Fibroblast of lung (primary cell): ENCODE measurements at regions not wholly inside any gene's neighbourhood (a gene's known extent, or its start where the extent isn't known, plus 50 kb on each side); places are given as distances from the start of the nearest gene placed in this dataset.

Experiments used
- DNase-seq, 2 donors: peaks; one replicate each; pipeline versions ENCODE4 v3.0.0 to v3.0.0-alpha.2; 2010; ENCODE audit warnings: low read depth in 2 of 2
- H2AFZ ChIP-seq: 2 replicates; pipeline ENCODE4 v1.5.1; 2012; ENCODE audit warnings: low read length, control low read depth, inconsistent platforms
- H3K27ac ChIP-seq: 2 replicates; pipeline ENCODE4 v1.5.1; 2011; ENCODE audit warnings: low read length, control low read depth; ENCODE audit not compliant: insufficient read depth
- H3K27me3 ChIP-seq: 2 replicates; pipeline ENCODE4 v1.5.1; 2011; ENCODE audit warnings: mild to moderate bottlenecking, low read length; ENCODE audit not compliant: control insufficient read depth, insufficient read depth
- H3K36me3 ChIP-seq: 2 replicates; pipeline ENCODE4 v1.5.1; 2011; ENCODE audit warnings: low read length; ENCODE audit not compliant: control insufficient read depth, insufficient read depth
- H3K4me1 ChIP-seq: 2 replicates; pipeline ENCODE4 v1.5.1; 2011; ENCODE audit warnings: low read length; ENCODE audit not compliant: control insufficient read depth, insufficient read depth; ENCODE audit errors: extremely low read depth
- H3K4me2 ChIP-seq: 2 replicates; pipeline ENCODE4 v1.5.1; 2011; ENCODE audit warnings: low read length, control low read depth; ENCODE audit not compliant: insufficient read depth; ENCODE audit errors: extremely low read depth
- H3K4me3 ChIP-seq, 4 experiments: fragments of 200-600 bp in 1 of 4; sonication (generic) in 1 of 4; replicated peaks in 1 of 4; 2 replicates each; pipeline ENCODE4 v1.5.1; 2011 to 2016; ENCODE audit warnings: low read length in 4 of 4, low read depth in 3 of 4, mild to moderate bottlenecking in 3 of 4, control low read depth in 2 of 4, inconsistent platforms in 1 of 4, mixed read lengths in 1 of 4; ENCODE audit not compliant: insufficient read depth in 1 of 4; ENCODE audit errors: control extremely low read depth in 1 of 4
- H3K79me2 ChIP-seq: 2 replicates; pipeline ENCODE4 v1.5.1; 2012; ENCODE audit warnings: mild to moderate bottlenecking, low read length, inconsistent platforms; ENCODE audit not compliant: control insufficient read depth, insufficient read depth
- H3K9ac ChIP-seq: 2 replicates; pipeline ENCODE4 v1.5.1; 2011; ENCODE audit warnings: mild to moderate bottlenecking, low read length, control low read depth; ENCODE audit not compliant: insufficient read depth
- H3K9me3 ChIP-seq: 2 replicates; pipeline ENCODE4 v1.5.1; 2012; ENCODE audit warnings: low read depth, low read length; ENCODE audit not compliant: control insufficient read depth, insufficient read depth
- H4K20me1 ChIP-seq: 2 replicates; pipeline ENCODE4 v1.5.1; 2011; ENCODE audit warnings: low read length; ENCODE audit not compliant: control insufficient read depth, insufficient read depth; ENCODE audit errors: extremely low read depth
- CTCF ChIP-seq, 2 donors: IDR thresholded peaks in 1 of 2; conservative IDR thresholded peaks in 1 of 2; 1 replicate in 1 of 2; 2 replicates in 1 of 2; pipeline ENCODE4 v1.5.1; 2011 to 2012; ENCODE audit warnings: low read length in 2 of 2, control low read depth in 1 of 2, inconsistent platforms in 1 of 2, low read depth in 1 of 2, mild to moderate bottlenecking in 1 of 2
- EZH2 ChIP-seq: IDR thresholded peaks from 2 replicates; pipeline ENCODE4 v1.5.1; 2012; ENCODE audit warnings: low read length, control low read depth, mild to moderate bottlenecking; ENCODE audit errors: missing control alignments

DNA sequence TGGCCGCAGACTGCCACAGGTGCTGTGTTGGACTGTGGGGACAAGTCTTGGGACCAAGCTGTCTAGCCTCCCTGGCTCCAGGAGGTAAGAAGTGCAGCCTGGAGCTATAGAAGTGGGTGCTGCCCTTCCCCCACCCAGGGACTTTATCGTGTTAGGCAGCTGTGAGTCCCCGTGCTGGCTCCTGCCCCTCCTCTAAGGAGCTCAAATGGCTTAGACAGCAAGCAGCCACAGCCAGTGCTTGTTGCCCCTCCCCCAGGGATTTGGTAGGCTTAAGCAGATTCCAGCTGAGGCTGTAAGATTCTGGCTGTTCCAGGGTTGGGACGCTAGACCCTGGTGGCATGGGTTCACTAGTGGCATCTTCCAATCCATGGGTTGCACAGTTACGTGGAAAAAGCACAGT, 979.4 kb upstream of the PCDH10 start:
- Histone ChIP-seq H3K36me3 (no peaks in the 10 kb centered on the region), H3K9ac (no peak overlapping the region), H3K4me3 (no peak overlapping the region), H3K4me2 (no peak overlapping the region), H3K27me3 (no peaks in the 10 kb centered on the region), H3K4me1 (no peaks in the 10 kb centered on the region), H3K9me3 (no peaks in the 10 kb centered on the region), H2AFZ (no peak overlapping the region), H4K20me1 (no peaks in the 10 kb centered on the region), H3K79me2 (no peaks in the 10 kb centered on the region), H3K27ac (no peak overlapping the region)
- no peak for DNase-seq
- TF ChIP-seq EZH2 = no peak
- no peak for TF ChIP-seq CTCF (conservative IDR thresholded peaks at IDR 0.05 in 1 of 2, IDR thresholded peaks at IDR 0.05 in 1 of 2; ENCODE audit: low read depth in 1 of 2, low read length in 2 of 2)

DNA sequence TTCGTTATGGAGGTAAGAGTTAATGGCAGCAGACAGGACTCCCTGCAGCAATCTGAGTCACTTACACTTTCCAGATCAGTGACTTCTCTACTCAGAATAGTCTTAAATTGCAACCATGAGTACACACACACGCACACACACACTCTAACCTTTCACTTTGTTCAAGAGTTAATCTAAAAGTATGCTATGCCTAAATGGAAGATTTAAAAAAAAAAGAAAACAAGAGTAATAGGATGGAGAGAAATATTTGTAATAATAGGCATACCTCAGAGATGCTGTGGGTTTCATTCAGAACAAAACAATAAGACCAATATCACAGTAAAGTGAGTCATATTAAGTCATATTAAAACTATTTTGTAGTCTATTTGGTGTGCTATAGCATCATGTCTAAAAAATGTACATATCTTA, 969.1 kb upstream of the PCDH10 start:
- no peak overlapping the region for H2AFZ ChIP-seq
- H3K4me1 ChIP-seq = no peaks in the 10 kb centered on the region
- no peaks in the 10 kb centered on the region for H3K27me3 ChIP-seq
- no peak overlapping the region for H3K4me2 ChIP-seq
- no peaks in the 10 kb centered on the region for H4K20me1 ChIP-seq
- no peak overlapping the region for H3K4me3 ChIP-seq
- H3K79me2 ChIP-seq = no peaks in the 10 kb centered on the region
- DNase-seq = peak; percentile 36 to 91
- no peaks in the 10 kb centered on the region for H3K36me3 ChIP-seq
- H3K27ac ChIP-seq = no peak overlapping the region
- TF ChIP-seq EZH2 (no peak), CTCF (conservative IDR thresholded peaks at IDR 0.05 in 1 of 2, IDR thresholded peaks at IDR 0.05 in 1 of 2; ENCODE audit: low read depth in 1 of 2, low read length in 2 of 2) (no peak)
- H3K9me3 ChIP-seq = no peaks in the 10 kb centered on the region
- H3K9ac ChIP-seq = no peak overlapping the region

DNA sequence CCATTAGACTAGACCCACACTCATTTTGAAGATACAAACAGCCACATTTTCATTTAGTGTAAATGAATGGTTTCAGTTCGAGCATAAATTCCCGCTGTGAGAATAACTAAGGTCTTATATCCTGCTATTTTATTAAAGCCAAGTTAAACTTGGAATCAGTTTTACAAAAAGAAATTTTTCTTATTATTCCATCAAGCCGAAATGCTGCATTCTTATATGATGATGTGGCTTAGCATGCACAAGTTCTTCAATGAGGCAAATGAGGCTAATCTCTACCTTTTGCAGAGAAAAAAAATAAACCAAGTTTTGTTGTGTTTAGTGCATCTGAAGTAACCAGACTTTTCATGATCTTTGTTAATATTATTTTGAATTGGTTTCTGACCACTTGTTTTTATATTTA, 953.9 kb upstream of the PCDH10 start:
- H4K20me1 ChIP-seq = no peaks in the 10 kb centered on the region
- no peak for TF ChIP-seq CTCF (conservative IDR thresholded peaks at IDR 0.05 in 1 of 2, IDR thresholded peaks at IDR 0.05 in 1 of 2; ENCODE audit: low read depth in 1 of 2, low read length in 2 of 2)
- no peak for TF ChIP-seq EZH2
- H3K79me2 ChIP-seq = no peaks in the 10 kb centered on the region
- no peak overlapping the region for H3K27ac ChIP-seq
- no peak overlapping the region for H2AFZ ChIP-seq
- no peaks in the 10 kb centered on the region for H3K36me3 ChIP-seq
- no peak overlapping the region for H3K4me3 ChIP-seq
- H3K4me2 ChIP-seq = no peak overlapping the region
- H3K9me3 ChIP-seq = no peaks in the 10 kb centered on the region
- no peaks in the 10 kb centered on the region for H3K27me3 ChIP-seq
- H3K4me1 ChIP-seq = no peaks in the 10 kb centered on the region
- peak; percentile 50 to 55 for DNase-seq
- H3K9ac ChIP-seq = no peak overlapping the region
